ENCODE measurements at regions not wholly inside any gene's neighbourhood (a gene's known extent, or its start where the extent isn't known, plus 50 kb on each side); places are given as distances from the start of the nearest gene placed in this dataset.
"Not testable (repeated sequence)": the region's sequence is repeated elsewhere in the genome, so short reads cannot be mapped to it uniquely, and the experiment has no call there.

GRCh38 chr5:116861097-116861496 lies 286.5 kb upstream of the SEMA6A start:
- DNase-seq, result no peak

DNA sequence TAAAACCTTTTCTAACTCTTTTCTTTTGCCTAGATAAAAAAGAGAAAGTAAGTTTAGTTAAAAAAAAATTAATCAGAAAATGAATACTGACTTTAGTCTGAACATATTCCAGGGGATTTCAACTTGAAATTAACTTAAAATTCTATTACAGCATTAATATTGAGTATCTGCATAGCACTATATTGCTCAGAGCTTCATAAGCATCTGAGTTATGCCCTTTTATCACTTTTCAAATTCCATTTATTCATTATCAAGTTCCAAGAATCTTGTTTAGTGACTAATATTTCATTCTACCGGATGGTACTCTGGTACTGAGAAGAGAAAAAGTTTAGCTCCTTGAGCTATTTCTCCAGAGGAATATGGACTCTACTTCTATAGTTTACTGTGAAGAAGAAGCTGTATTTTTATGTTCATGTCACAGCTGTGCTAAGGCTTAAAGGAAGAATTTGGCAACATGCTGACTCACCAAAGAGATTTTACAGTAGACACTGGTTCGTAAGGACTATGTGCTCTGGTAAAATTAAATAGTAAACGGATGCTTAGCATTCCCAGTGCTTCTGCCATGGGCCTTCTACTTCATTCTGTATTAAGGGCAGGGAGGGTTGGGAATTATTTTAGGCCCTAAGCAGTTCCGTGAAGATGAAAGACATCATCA lies 285.2 kb upstream of the SEMA6A start:
- no peak for DNase-seq

DNA sequence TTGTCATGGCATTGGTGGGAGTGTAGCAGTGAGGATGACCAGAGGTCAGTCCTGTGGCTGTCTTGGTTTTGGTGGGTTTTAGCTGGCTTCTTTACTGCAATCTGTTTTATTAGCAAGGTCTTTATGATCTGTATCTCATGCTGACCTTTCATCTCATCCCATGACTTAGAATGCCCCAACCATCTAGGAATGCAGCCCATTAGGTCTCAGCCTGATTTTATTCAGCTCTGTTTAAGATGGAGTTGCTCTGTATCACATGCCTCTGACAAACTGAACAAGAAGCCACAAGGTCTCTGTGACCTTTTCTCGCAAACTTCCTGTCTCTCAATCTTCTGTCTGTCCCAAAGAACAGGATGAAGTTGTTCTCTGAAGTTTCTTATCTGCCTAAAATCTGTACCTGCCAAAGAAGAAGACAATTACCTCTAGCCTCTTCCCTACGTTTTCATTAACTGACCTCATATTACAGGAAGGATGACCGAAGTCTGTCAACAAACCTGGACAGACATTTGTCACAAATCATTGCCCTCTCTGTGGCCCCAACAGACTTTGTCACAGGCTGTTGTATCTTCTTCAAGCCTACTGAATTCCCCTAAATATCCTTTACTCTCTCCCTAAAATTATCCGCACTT lies 284.2 kb upstream of the SEMA6A start:
- DNase-seq, result no peak

DNA sequence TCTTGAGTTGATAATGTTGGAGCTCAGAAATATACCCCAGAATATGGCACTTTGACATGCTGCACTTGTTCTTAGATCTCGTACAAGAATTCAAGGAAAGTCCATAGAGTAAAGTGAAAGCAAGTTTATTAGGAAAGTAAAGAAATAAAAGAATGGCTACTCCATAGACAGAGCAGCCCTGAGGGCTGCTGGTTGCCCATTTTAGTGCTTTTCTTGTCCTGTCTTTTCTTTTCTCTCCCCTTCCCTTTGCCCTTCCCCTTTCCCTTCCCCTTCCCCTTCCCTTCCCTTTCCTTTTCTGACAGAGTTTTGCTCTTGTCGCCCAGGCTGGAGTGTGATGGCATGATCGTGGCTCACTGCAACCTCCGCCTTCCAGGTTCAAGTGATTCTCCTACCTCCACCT lies 283.4 kb upstream of the SEMA6A start:
- not testable (repeated sequence) for DNase-seq

- DNase-seq, result no peak
These were observed 281.6 kb upstream of the SEMA6A start for GRCh38 chr5:116856271-116856670.

DNA sequence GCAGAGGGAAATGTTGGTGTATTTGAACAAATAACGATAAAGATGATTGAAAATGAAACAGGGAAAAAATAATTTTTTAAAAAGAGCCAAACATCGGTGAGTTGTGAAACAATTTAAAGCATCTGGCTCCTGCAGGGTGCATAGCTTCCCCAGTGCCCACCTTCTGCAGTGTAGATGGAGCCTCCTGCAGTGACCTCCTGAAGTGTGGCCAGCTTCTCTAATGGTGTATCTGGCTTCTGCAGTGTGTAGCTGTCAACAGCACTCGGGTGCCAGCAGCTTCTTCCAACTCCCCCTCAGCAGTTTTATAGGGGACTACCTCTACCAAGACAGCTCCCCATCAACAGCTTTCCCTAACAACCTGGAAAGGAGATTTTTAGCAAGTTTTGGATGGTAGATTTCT lies 279.4 kb upstream of the SEMA6A start:
- no peak for DNase-seq

- DNase-seq, result no peak
These were observed 274.4 kb upstream of the SEMA6A start for GRCh38 chr5:116848954-116849581.

GRCh38 chr5:116847960-116848359 lies 273.3 kb upstream of the SEMA6A start:
- no peak for DNase-seq

DNA sequence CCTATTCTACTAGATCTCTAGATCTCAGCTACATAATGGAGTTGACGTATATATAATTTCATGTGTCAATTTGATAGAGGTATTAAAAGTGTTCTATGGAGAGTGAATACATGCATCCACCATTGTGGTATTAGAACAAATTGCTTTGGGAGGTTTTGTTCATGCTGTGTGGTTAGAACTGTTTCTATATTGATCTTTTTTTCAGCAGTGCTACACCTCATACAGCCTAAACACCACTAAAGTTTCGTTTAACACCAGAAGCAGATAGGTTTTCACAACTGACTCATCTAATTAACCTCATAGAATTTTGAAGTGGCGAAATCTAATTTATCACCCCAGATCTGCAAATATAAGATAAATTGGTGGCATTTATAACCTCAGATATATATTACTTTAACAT lies 269.4 kb upstream of the SEMA6A start:
- DNase-seq, result no peak

DNA sequence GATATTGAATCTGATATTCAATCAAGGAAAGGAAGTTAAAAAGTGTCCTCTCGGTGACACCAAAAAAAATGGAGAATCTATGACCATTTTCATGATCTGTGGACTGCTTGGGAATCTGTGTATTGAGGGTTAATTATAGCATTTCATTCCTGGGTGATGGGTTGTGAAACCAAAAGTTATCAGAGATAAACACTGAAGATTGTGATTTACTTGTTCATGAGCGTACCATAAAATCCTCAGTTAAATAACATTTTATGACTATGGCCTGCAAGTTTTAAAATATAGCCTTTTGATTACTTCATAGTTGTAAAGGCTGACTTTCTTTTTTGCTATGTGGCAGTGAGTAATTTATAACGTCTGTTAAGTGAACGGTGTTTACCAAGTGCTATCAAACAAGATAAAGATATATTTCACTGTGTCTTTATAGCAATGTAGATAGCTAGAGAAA lies 267.9 kb upstream of the SEMA6A start:
- DNase-seq, result no peak

- no peak for DNase-seq
These were observed 267.1 kb upstream of the SEMA6A start for GRCh38 chr5:116841734-116842133.

DNA sequence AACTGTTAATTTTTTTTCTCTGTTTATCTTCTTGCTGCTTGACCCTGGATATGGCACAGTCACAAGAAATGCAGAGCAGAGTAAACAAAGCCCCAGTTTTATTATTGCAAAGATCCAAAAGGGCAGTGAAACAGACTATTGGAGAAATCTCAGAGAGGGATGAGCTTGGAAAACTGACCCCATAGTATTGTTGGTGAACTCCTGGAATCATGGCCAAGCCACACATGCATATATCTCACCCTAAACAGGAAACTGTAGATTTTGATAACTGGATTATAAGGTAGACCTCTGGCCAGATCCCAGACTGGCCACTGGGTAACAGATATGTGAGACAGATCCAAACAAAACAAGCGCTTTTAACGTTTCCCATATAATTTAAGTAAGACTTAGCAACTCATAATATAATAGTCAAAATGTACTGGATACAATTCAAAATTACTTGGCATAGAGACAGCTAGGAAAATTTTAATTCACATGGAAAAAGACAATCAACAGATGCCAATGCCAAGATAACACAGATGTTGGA lies 263.5 kb upstream of the SEMA6A start:
- DNase-seq, result no peak

- DNase-seq, result no peak
These were observed 260.3 kb upstream of the SEMA6A start for GRCh38 chr5:116834796-116835515.

GRCh38 chr5:116830079-116830478 lies 255.5 kb upstream of the SEMA6A start:
- DNase-seq, result no peak

DNA sequence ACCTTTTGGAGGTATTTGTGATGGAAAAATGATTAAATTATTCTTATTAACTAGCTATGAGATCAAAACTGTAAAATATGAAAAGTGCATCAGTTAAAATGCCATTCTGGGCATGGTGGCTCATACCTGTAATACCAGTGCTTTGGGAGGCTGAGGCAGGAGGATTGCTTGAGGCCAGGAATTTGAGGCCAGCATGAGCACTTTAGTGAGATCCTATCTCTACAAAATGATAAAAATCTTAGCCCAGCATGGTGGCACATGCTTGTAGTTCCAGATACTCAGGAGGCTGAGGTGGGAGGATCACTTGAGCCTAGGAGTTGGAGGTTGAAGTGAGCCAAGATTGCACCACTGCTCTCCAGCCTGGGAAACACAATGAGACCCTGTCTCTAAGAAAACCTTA lies 252.5 kb upstream of the SEMA6A start:
- no peak for DNase-seq

DNA sequence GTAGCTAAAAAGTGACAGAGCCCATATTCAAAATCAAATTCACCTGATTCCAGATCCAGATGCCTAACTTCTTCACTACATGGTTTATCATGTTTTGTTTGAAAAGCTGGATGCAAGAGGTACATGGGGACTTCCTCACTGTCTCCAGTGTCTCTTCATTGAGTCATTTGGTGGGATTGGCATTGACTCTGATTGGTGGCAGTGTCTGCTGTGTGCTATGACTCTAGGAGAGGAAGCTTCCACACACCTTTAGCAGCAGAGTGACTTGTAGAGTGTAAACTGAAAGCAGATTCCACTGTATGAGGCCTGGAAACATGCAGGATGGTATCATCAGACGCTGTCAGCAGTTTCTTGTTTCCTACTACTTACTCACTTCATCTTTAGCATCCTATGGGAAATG lies 250.9 kb upstream of the SEMA6A start:
- no peak for DNase-seq

DNA sequence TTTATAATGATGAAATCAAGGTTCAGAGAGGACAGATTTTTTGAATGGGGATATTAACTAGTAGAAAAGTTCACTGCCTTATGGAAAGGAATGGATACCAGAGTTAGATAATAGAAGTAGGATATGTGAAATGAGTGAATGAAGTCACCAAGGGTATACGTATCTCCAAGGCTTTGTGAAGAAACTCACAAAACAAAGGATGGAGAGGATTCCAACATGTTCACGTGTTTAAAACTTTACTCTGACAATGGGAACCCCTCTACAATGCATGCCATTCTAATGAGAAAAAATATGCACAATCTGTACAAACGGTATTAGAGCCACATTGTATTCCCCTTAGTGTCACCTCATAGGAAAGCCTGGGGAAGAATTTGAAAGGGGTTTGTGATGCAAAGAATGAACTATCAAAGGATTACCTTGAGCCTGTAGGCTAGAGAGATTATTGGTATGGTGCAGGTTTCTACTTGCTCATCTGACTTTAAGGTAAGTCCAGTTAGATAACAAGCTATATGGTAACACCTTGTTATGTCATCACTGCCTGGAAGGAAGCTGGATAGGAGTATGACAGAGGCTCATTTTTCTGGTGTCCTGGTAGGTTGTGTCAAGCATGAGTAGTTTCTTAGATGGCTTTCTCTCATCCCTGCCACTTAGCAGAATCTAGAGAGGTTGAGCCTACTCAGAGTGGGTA lies 250.3 kb upstream of the SEMA6A start:
- DNase-seq, result no peak

- DNase-seq, result no peak
These were observed 240.2 kb upstream of the SEMA6A start for GRCh38 chr5:116814626-116815385.

DNA sequence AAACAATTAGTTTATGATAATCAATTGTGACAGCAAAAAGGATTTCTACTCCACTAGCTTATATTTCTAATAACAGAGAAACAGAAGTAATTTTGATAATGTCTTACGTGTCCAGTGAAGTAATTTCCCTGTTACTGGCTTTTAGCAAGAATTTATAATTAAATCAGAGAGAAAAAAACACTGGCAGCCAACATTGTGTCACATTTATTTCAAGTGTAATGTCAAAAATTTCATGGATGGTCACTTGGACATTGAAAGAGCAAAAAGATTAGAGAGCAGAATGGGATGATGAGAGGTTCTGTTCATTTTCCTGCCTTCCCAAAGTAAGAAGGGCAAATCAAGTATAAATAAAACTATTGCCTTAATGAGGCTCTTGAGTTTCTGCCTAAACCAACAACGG lies 239.3 kb upstream of the SEMA6A start:
- no peak for DNase-seq

DNA sequence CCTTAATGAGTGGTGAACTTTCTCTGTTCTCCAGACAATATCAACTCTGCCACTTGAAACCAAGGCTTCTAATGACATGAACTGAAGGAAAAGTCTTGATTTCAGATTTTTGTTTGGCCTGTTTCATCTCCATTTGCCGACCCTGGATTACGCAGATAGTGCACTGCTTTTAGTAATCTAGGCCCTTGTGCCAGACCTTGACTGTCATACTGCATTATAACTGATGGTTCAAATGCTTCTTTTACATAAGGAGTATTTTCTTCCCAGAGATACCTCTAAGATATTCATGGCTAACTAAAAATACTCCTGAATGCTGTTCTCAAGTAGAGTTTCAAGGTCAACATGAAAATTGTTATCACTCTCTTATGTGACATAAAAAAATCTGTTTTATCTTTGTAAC lies 238.7 kb upstream of the SEMA6A start:
- DNase-seq, result no peak

DNA sequence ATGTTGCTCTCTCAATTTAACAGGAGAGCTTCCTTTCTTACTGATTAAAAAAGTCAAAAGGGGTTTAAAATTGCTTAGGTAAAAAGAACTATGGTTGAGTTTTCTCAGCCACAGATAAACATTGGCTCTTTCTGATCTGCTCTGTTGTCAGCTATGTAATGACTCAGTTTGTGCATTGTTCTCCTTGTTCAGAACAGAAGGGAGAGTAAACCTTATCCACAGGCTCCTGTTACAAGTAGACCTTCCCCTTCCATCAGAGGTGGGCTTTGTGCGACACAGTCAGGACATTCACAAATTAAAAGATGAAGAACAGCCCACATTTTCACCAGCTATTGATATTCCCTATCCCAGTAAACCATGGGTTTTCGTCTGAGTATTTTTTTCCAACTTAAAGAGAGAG lies 236.3 kb upstream of the SEMA6A start:
- no peak for DNase-seq

- DNase-seq, result no peak
These were observed 232.2 kb upstream of the SEMA6A start for GRCh38 chr5:116806836-116807235.

All from stimulated activated CD4-positive, alpha-beta T cell treated with anti-CD3 and anti-CD28 coated beads, Interleukin-2, amount 100 ng/mL, for 48 hours (primary cell).